Calu3 (cell line): ENCODE measurements at regions not wholly inside any gene's neighbourhood (a gene's known extent, or its start where the extent isn't known, plus 50 kb on each side); places are given as distances from the start of the nearest gene placed in this dataset.

Experiments
- BruUV-seq: library from RNA; stranded (reverse); fragments of 400-500 nt; replicated peaks from 2 replicates; lab custom pipeline; 2021; lab: Mats Ljungman, UMichigan
- CTCF ChIA-PET: fragments of 300-600 bp; sonication (Branson Sonifier 250); formaldehyde crosslinking; loops from one replicate; lab custom pipeline; 2022; ENCODE audit warnings: antibody characterized with exemption; lab: Charles Lee
- DNase-seq: peaks from one replicate; pipeline ENCODE4 v3.0.0; 2022
- H3K27ac Mint-ChIP-seq: one replicate; pipeline ENCODE4 v1.8.0; 2022; ENCODE audit warnings: mixed read lengths; ENCODE audit not compliant: unreplicated experiment
- H3K27me3 Mint-ChIP-seq: one replicate; pipeline ENCODE4 v1.8.0; 2022; ENCODE audit warnings: mixed read lengths; ENCODE audit not compliant: unreplicated experiment
- H3K36me3 Mint-ChIP-seq: one replicate; pipeline ENCODE4 v1.8.0; 2022; ENCODE audit warnings: mild to moderate bottlenecking, moderate library complexity, mixed read lengths; ENCODE audit not compliant: insufficient read depth, unreplicated experiment
- H3K4me1 Mint-ChIP-seq: one replicate; pipeline ENCODE4 v1.8.0; 2022; ENCODE audit warnings: mild to moderate bottlenecking, low read depth, mixed read lengths; ENCODE audit not compliant: unreplicated experiment
- H3K4me3 Mint-ChIP-seq: one replicate; pipeline ENCODE4 v1.8.0; 2022; ENCODE audit warnings: mild to moderate bottlenecking, low read depth, moderate library complexity, mixed read lengths; ENCODE audit not compliant: unreplicated experiment
- H3K9me3 Mint-ChIP-seq: one replicate; pipeline ENCODE4 v1.8.0; 2022; ENCODE audit warnings: low read depth, mixed read lengths; ENCODE audit not compliant: unreplicated experiment
- CTCF ChIP-seq: fragments of 200-600 bp; IDR thresholded peaks from one replicate; pipeline ENCODE4 v1.8.0; 2022; ENCODE audit warnings: antibody characterized with exemption; ENCODE audit not compliant: unreplicated experiment
- intact Hi-C: fragments of 100-400 bp; cut with micrococcal nuclease; formaldehyde crosslinking; loops from one replicate; pipeline ENCODE4 v1.10.0; 2022; ENCODE audit not compliant: unreplicated experiment

GRCh38 chr17:79218825-79219200, 144.2 kb downstream of the ENGASE start:
- intact Hi-C loops, result no loop called here
- no TSS peak for BruUV-seq
- CTCF ChIA-PET, result no interaction called here
- no peak for DNase-seq
- H3K9me3 Mint-ChIP-seq, result no peaks in the 10 kb centered on the region
- no peak overlapping the region for H3K4me3 Mint-ChIP-seq
- H3K4me1 Mint-ChIP-seq, result no peaks in the 10 kb centered on the region
- H3K27me3 Mint-ChIP-seq, result peaks cover 100% of the 10 kb centered on the region
- H3K36me3 Mint-ChIP-seq, result peaks cover 5% of the 10 kb centered on the region
- TF ChIP-seq CTCF, result no peak
- no peak overlapping the region for H3K27ac Mint-ChIP-seq

- intact Hi-C loops, result no loop called here
- CTCF ChIA-PET, result no interaction called here
- H3K27me3 Mint-ChIP-seq, result peaks cover 100% of the 10 kb centered on the region
These were observed 143.7 kb downstream of the ENGASE start for GRCh38 chr17:79218175-79218824.

GRCh38 chr17:79217473-79218135, 143.0 kb downstream of the ENGASE start:
- DNase-seq, result no peak
- no peak overlapping the region for H3K27ac Mint-ChIP-seq
- intact Hi-C loops, result no loop called here
- BruUV-seq, result no TSS peak
- H3K4me1 Mint-ChIP-seq, result no peaks in the 10 kb centered on the region
- CTCF ChIA-PET, result no interaction called here
- no peak overlapping the region for H3K4me3 Mint-ChIP-seq
- TF ChIP-seq CTCF, result no peak
- peaks cover 100% of the 10 kb centered on the region for H3K27me3 Mint-ChIP-seq
- H3K9me3 Mint-ChIP-seq, result no peaks in the 10 kb centered on the region
- peaks cover 5% of the 10 kb centered on the region for H3K36me3 Mint-ChIP-seq

More at GRCh38 chr17:79218175-79218824, 143.7 kb downstream of the ENGASE start:
- Mint-ChIP-seq H3K4me3 (no peak overlapping the region), H3K36me3 (peaks cover 5% of the 10 kb centered on the region), H3K9me3 (no peaks in the 10 kb centered on the region), H3K4me1 (no peaks in the 10 kb centered on the region), H3K27ac (no peak overlapping the region)
- no peak for TF ChIP-seq CTCF
- BruUV-seq, result no TSS peak
- DNase-seq, result no peak

- no peak overlapping the region for H3K4me3 Mint-ChIP-seq
- CTCF ChIA-PET, result no interaction called here
- no peaks in the 10 kb centered on the region for H3K4me1 Mint-ChIP-seq
- no peak overlapping the region for H3K27ac Mint-ChIP-seq
- TF ChIP-seq CTCF, result no peak
- peaks cover 100% of the 10 kb centered on the region for H3K27me3 Mint-ChIP-seq
- BruUV-seq, result no TSS peak
- DNase-seq, result no peak
- no peaks in the 10 kb centered on the region for H3K9me3 Mint-ChIP-seq
- intact Hi-C loops, result no loop called here
- peaks cover 5% of the 10 kb centered on the region for H3K36me3 Mint-ChIP-seq
These were observed 142.2 kb downstream of the ENGASE start for GRCh38 chr17:79216826-79217225.
